Nucleus accumbens (tissue), 56 donors: ENCODE measurements at regions not wholly inside any gene's neighbourhood (a gene's known extent, or its start where the extent isn't known, plus 50 kb on each side); places are given as distances from the start of the nearest gene placed in this dataset.

Source experiments
- DNase-seq, 56 donors: peaks; one replicate each; lab custom pipeline; 2025; lab: John Stamatoyannopoulos, UW

DNA sequence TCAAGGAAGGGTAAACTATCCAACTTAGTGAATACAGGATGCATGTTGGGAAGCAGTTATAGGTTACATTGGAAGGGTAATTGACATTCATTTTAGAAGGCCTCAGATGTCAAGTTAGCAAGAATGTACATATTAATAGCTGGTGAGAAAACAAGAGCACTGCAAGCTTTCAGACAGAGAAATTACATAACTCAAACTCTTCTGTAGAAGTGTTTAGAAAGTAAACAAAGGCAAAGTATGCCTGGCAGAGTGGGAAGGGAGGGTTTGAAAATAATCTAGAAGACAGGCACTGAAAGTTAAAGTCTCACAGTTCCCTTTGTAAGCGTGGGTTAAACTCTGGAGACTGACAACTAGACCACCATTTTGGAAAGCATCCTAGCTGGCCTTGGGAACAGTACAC lies 406.2 kb downstream of the ANKRD50 start:
- no peak for DNase-seq

DNA sequence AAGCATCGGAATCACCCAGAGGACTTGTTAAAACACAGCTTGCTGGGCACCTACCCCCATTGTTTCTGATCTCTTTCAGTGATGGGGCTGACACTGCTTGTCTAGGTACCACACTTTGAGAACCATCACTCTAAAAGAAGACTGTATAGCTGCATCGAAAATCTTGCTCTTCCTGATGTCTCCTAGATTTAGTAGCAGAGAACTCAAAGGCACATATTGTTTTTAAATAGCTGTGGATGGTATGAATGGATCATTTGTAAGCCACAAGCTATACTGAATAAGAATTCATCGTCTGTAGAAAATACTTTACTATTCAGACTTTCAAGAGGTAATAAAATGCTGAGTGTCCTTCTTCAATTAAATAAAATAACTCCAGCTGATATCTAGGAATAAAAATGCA lies 405.4 kb downstream of the ANKRD50 start:
- DNase-seq, result no peak

DNA sequence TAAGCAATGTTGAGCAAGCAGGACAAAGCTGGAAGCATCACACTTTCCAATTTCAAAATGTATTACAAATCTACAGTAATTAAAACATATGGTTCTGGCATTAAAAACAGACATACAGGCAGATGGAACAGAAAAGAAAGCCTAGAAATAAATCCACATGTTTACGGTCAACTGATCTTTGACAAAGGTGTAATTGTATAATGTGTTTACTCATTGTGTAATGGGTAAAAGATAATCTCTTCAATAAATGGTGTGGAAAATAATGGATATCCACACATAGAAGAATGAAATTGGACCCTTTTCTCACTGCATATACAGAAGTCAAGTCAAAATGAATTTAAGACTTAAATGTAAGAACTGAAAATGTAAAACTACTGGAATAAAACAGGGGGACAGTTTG lies 394.2 kb downstream of the ANKRD50 start:
- no peak for DNase-seq

DNA sequence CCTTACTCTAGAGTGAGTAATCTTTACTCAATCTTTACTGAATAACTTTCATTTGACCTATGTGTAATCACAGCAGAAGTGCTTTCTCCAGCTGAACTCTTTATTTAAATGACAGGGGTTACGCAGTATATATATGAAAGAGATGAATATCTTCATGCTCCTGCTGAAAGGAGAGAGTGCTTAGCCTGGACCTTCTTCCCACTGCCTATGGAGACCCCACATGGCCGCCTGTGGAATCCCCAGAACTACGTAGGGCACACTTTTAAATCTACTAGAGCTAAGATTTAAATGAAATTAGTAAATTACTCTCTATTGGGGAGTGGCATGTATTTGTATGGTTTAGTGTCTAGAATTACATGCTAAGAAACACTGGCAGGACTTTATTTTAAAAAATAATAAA lies 391.2 kb downstream of the ANKRD50 start:
- no peak for DNase-seq

DNA sequence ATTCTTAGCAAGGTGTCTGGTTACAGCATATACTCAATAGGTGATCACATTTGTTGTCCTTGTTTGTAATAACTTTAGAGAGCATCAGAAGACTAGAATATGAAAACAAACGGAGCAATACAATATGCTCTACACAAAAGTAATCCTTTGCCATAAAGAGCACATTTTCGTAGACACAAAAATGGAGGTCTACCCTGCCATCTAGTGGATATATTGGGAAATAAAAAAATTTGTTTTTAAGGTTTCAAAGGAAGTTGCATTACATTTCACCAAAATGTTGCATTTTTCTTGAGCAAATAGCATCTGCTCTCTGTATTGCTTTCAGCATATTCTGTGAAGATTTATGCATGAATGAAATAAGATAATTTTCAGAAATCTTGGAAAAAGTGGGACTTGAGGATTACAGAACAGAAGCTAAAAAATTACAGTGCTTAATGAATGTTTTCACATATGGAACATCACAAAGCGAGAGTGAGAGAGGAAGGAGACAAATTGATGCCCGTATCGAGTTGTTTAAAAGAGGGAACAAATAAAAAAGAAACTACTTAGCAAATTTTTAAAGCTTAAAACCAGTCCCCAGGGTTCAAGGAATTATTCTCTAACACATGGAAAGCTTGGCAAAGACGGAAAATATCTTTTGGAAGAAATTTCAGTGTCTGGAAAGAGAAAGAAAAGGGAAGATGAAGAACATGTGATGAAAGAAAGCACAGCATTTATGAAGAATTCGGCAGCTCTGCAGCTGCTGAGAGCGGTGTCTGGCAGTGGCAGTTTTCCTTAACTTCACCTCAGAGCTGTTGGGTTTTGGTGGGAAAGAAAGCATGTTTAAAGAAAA lies 390.1 kb downstream of the ANKRD50 start:
- no peak for DNase-seq

DNA sequence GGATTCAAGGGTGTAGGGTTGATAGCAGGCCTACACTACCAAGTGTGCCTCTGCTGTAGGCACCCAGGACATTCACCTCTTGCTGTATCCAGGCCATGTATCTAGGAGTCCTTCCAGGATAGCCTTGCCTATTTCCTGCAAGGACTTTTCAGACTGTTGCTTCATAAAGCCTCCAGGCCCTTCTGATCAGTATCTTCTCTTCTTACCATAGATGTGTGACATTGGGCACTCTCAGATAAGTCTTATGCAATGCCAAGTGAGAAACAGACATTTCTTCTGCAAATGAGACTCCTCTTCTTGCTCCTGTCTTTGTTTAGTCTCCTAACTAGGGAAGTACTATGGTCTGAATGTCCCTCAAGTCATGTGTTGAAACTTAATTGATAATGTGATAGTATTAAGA lies 386.8 kb downstream of the ANKRD50 start:
- DNase-seq, result no peak

DNA sequence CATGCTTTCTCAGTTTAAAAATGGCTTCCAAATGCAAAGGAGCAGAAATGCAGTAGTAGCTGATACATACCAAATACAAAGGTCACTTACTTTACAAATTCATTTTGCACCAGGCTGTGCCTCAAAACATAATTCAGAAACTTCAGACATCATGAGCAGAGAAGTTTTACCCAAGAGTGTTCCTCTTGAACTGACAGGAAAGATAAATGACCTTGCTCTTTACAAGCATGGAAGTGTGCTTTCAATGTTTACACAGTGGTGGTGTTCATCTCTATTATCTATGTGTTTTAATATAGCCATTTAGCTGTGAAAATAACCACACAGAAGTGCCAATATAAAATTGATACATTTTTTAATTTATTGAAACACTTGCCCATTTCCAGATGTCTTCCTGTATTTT lies 383.4 kb downstream of the ANKRD50 start:
- DNase-seq, result no peak

DNA sequence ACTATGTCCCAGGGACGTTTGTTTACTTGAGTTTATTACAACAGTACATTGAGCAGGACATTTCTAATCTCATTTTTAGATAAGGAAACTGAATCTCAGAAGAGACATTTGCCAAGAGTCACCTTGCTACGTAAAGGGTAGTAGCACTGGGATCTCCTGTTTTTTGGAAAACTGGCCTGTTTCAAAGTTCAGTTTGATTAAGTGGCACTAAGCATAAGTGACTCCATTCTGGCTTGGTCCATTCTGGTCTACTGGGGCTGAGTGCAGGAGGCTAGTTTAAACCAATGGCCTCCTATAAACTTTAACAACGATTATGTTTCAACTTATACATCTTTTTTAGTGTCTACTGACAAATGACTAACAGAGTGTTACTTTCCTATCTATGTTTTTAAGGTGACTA lies 382.5 kb downstream of the ANKRD50 start:
- DNase-seq, result no peak

DNA sequence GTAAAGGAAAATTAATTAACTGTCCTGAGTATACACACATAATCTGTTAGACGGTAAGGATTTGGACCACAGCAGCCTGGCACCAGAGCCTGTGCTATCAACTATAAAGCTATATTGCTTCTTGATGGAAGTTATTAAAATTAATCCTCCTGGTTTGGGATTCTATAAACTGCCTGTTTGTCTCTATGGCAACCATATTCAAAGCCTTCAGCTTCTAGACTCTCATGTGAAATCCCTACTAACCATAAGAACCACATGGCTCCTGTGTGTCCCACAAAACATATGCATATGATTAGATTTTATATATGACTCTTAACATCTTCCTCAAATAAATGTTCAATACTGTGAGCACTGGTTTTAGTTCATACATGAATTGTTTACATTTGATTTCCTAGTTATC lies 380.8 kb downstream of the ANKRD50 start:
- no peak for DNase-seq

DNA sequence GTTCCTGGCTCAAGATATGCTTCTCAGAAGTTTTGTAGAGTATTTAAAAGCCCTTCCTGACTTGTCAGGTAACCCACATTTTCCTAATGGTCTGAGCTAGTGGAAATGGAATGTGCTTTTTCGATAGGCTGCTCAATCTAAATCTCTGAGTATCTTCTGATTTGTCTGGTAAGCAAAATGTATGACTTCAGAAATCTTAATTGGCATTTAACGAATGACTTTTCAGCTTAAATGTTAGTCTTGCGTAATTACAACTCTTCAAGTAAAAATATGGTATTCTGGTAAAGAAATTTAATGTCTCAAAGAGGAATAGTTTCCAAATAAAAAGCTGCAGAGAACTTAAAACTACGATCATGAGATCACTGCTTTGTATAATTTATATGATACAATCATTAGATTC lies 379.1 kb downstream of the ANKRD50 start:
- DNase-seq, result no peak

DNA sequence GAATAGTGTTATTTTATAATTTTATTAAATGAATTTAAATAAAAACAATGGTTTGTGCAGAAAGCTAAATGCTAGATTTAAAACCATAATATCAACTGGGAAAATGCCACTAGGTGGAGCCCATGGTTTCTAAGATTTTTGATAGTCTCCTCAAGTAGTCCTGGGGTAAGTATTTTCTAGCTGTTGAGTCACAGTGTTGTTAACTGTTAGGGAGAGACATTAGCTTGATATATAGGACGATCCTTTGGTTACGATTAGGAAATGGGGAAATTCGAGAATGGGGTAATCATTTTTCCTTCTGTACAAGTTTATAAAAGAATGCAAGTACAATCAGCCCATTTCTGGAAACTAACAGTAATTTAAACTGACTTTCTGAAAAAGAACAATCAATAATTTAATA lies 378.4 kb downstream of the ANKRD50 start:
- peak in 10 of 56 donors; percentile 1 to 38 (median 4) for DNase-seq

DNA sequence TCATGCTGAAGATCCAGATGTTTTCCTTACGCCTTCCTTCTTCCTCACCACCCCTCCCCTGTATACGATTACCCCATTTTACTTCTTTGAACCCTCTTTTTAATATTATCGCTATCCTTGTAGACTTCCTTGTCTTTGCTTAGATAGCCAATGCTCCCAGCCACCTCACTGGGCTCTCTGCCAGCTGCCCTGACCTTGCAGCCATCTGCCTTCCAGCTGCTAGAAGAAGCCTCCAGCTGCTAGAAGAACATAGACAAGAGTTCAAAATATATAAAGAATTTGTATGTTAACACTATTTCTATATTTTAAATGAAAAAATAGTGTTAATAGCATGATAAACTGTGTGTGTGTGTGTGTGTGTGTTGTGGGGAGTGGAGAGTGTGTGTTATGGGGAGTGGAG lies 374.7 kb downstream of the ANKRD50 start:
- no peak for DNase-seq

DNA sequence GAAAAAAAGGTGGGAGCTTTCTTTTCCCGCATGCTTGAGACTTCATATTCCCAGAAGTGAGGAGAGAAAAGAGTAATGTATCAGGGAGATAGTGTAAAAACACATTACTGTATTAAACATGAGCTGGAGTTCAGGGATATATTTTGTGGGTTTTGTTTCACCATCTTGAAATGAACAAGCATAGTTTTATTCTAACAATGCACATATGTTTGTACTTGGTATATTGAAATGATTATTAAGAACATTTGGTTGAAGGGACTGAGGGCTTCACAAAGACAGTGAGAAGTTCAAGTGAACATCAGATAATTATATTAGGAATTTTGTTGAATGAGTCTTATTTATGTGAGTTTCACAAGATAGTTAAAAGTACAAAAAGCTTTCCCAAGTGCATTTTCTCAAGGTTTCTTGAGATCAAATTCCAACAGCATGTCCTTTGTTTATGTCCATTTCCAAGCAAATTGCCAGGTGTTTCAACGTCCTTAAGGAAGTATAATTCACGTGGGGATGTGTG lies 368.8 kb downstream of the ANKRD50 start:
- no peak for DNase-seq

DNA sequence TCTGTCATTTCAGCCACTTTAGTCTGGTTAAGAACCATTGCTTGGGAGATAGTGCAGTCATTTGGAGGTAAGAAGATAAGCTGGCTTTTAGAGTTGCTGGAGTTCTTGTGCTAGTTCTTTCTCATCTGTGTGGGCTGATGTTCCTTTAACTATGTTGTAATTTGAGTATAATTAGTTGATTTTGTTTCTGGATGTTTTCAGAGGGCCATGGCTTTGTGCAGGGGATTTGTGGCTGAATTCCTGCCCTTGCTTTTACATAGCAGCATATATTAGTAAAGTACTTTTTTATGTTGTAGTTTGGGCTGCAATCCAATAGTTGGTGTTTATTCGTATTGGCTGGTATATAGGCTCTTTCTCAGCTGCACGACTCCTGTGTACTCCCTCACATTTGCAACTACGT lies 339.6 kb downstream of the ANKRD50 start:
- no peak for DNase-seq

DNA sequence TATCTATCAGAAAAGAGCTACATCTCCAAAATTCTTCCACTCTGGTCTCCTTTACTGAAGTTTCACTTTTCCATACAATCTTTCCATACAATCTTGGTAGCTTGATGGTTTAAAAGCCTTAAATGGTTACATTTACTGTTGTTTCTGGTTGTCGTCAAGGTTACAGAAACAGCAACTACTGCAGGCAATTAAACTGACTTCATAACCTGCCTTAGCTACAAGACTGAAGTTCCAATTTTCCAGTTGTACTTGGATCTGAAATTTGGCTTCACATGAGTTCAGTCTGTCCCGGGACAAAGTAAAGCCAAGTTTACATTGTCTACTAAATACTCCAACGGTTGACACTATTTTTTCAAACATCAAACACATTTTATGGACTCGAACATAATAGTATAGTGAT lies 326.4 kb downstream of the ANKRD50 start:
- DNase-seq, result no peak

DNA sequence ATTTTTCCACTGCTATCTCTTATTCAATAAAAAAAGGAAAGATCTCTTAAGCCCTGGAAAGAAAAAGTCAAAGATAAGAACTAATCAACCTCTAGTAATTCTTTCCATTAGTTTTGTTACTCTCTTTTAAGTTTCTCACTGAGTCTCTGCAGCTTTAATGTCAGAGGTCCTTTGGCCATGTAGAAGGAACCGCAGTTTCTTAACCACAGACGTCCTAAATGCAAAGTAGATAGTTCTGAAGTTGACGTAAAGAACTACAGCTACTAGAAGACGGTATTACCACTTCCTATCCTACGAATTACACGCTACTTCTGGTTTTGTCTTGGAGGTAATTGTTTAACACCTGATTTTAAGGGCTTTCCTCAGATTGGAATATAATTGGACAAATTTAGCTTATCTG lies 325.9 kb downstream of the ANKRD50 start:
- no peak for DNase-seq

DNA sequence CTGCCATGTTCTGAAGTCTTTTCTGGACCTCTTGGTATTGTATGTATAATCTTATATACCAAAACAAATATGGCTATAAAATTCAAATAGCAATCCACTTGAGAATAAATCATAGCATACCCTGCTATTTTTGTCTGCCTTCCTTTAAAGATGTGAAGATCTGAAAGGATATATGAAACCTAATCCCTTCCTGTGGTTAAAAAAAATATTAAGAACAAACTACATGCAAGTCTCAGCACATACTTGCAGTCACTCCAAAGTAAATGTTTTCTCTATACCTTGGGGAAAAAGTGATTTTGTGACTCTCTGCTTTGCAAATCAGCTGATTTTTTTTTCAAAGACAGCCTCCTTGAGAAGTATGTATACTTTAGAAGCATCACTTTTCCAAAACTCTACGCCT lies 322.9 kb downstream of the ANKRD50 start:
- DNase-seq, result no peak

DNA sequence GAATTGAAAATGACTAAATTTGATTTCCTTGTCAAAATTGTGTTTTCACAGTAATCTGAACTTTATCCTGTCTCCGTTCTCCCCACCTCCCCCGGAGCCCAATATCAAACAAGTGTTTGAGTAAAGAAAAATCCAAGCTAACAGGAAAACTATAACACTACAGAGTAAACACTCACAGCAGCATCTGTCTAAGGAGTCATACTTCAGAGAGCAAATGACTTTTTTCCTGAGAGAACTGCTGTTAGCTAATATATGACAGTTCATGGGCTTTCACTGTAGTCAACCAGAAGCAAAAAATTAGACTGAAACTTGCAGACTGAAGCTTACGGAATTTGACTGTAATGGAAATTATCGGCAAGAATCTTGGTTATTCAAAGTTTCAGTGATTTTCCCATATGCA lies 321.7 kb downstream of the ANKRD50 start:
- no peak for DNase-seq

DNA sequence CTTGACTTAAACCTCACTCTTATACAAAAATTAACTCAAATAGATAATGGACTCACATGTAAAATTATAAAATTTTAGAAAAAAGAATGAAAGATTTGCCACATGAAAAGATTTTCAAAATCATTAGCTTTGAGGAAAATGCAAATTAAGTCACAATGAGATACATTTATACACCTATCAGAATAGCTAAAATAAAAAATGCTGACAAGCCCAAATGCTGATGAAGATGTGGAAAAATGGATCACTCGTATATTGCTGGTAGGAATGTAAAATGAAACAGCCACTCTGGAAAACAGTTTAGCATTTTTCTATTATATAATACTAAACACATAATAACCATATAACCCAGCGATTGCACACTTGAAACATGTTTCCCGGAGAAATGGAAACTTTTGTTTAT lies 316.2 kb downstream of the ANKRD50 start:
- DNase-seq, result no peak

DNA sequence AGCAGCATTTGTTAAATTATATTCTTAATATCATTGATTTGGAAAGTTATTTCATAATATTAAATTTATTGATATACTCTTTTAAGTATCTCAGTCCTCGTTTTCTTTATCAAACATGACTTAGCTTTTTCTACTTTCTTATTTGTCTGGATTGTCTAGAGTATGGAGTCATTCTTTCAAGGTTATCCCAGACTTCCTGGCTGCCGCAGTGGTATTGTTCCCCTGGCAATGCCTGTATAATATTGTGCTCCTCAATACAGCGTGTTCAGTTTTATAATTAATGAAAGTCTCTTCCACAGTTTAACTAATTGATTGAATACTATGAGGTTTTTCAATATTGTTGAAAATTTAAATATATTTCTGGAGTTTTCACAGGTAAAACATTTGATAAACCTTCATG lies 310.9 kb downstream of the ANKRD50 start:
- DNase-seq, result no peak

DNA sequence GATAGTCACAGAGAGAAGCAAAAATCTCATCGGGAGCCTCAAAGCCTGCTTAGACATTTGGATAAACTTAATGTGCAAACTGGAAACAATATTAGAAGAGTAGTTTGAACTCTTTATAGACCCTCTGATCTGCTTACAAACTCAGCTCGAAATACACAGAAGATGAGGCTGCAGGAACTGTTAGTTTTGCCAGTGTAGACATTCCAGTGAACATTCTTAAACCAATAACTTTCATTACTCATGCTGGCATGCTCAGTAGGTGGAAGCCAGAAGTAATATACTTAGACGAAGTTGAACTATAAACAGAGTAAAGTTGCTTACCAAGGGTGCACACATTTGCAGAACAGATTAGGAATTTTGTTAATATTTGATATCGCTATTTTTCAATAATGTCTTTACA lies 303.5 kb downstream of the ANKRD50 start:
- no peak for DNase-seq

DNA sequence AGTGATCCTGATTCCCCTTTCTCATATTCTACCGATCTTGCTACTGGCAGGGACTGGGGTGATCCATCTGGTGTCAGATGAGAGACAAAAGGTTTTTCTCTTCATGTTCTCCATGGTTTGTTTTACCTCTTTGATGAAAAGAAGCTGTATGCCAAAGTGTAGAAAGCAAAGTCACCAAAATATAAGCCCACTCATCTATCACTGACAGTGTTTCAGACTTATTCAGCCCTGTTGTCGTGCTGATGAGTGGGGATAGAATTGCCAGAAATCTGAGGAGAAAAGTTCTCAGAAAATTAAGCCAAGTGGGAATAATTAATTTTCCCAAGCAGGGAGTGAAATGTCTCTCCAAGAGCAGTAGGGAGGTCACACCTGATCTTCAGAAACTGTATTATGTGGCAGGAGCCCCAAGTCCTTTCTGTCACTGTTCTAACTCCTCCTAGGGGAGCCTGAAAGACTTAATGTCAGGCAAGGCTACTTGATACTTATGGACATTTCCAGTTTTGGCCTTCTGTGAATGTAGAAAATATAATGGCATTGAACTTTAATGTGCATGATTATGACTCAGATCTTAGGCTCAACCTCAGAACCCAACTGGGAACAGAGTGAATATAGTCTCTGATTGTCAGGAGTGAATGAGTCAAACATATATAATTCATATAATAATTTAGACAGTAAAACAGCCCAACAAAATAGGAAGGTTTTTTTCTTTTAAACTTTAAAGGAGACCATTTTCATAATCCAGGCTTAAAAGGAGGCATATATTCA lies 298.1 kb downstream of the ANKRD50 start:
- DNase-seq, result no peak
